HepG2 (cell line): ENCODE measurements at regions not wholly inside any gene's neighbourhood (a gene's known extent, or its start where the extent isn't known, plus 50 kb on each side); places are given as distances from the start of the nearest gene placed in this dataset.

Experiments used
- ARID4A ChIP-seq: sonication (generic); formaldehyde crosslinking; IDR thresholded peaks from 2 replicates; pipeline ENCODE4 v1.5.0; 2020; ENCODE audit warnings: mild to moderate bottlenecking, missing genetic modification reagents, borderline replicate concordance
- CTCF ChIP-seq: sonication (generic); formaldehyde crosslinking; IDR thresholded peaks from 2 replicates; pipeline ENCODE4 v1.5.0; 2020; ENCODE audit warnings: mild to moderate bottlenecking, missing genetic modification reagents, moderate library complexity
- RNF2 ChIP-seq: fragments of 450-650 bp; conservative IDR thresholded peaks from 2 replicates; pipeline ENCODE4 v1.6.1; 2016; ENCODE audit warnings: low read depth
- SKI ChIP-seq: fragments of 450-650 bp; IDR thresholded peaks from one replicate; pipeline ENCODE4 v1.6.1; 2018; ENCODE audit warnings: mild to moderate bottlenecking; ENCODE audit not compliant: partially characterized antibody
- SNAPC2 ChIP-seq: sonication (generic); formaldehyde crosslinking; IDR thresholded peaks from 2 replicates; pipeline ENCODE4 v1.8.1; 2022; ENCODE audit warnings: mild to moderate bottlenecking, missing genetic modification reagents
- SP2 ChIP-seq: sonication (generic); formaldehyde crosslinking; IDR thresholded peaks from 2 replicates; pipeline ENCODE4 v1.5.1; 2020; ENCODE audit warnings: mild to moderate bottlenecking, missing genetic modification reagents
- ZBTB44 ChIP-seq: sonication (generic); formaldehyde crosslinking; IDR thresholded peaks from 2 replicates; pipeline ENCODE4 v1.4.0; 2020; ENCODE audit warnings: missing genetic modification reagents
- ZNF234 ChIP-seq: sonication (generic); formaldehyde crosslinking; conservative IDR thresholded peaks from 2 replicates; pipeline ENCODE4 v1.5.1; 2020; ENCODE audit warnings: mild to moderate bottlenecking, missing genetic modification reagents

GRCh38 chr15:70428211-70428822 is 330.6 kb upstream of the TLE3 start:
- TF ChIP-seq SKI (no peak), ZBTB44 (no peak), ZNF234 (no peak), RNF2 (no peak), ARID4A (no peak), SNAPC2 (CRISPR knock-in tag) (no peak), SP2 (CRISPR knock-in tag) (no peak), CTCF (no peak)
